Esophagus squamous epithelium (tissue), 4 donors: ENCODE measurements at regions not wholly inside any gene's neighbourhood (a gene's known extent, or its start where the extent isn't known, plus 50 kb on each side); places are given as distances from the start of the nearest gene placed in this dataset.

Experiments used
- CTCF ChIP-seq, 6 experiments: fragments of 450-650 bp in 4 of 6; fragments of 200-600 bp in 2 of 6; sonication (generic) in 2 of 6; IDR thresholded peaks; one replicate each; pipeline ENCODE4 v1.5.1; 2016 to 2019; ENCODE audit warnings: antibody characterized with exemption in 6 of 6, mild to moderate bottlenecking in 4 of 6, moderate library complexity in 4 of 6
- POLR2A ChIP-seq, 4 donors: fragments of 450-650 bp; IDR thresholded peaks; one replicate each; pipeline ENCODE4 v1.6.1; 2017; ENCODE audit warnings: antibody characterized with exemption in 4 of 4, mild to moderate bottlenecking in 4 of 4, moderate library complexity in 3 of 4

- TF ChIP-seq CTCF (IDR thresholded peaks at IDR 0.05) (no peak), POLR2A (IDR thresholded peaks at IDR 0.05) (no peak)
These were observed 87.5 kb upstream of the DPYD start for GRCh38 chr1:98008373-98008772.
